WTC11 (cell line): ENCODE measurements at regions not wholly inside any gene's neighbourhood (a gene's known extent, or its start where the extent isn't known, plus 50 kb on each side); places are given as distances from the start of the nearest gene placed in this dataset.

Source experiments
- ATAC-seq: fragments of 200-7000 bp; cut with Tn5 transposase; 2 replicates; pipeline ENCODE4 v1.10.0; 2021; ENCODE audit warnings: mild to moderate bottlenecking, moderate library complexity
- CTCF ChIA-PET: fragments of 300-600 bp; sonication (Branson Sonifier 250); formaldehyde crosslinking; loops from one replicate; lab custom pipeline; 2021; ENCODE audit warnings: antibody characterized with exemption; lab: Charles Lee
- POLR2A ChIA-PET: fragments of 350-600 bp; sonication (Branson Sonifier 250); formaldehyde crosslinking; loops from one replicate; lab custom pipeline; 2021; ENCODE audit warnings: antibody characterized with exemption; lab: Charles Lee
- DNase-seq: peaks from one replicate; pipeline ENCODE4 v3.0.0; 2021; ENCODE audit warnings: low spot score
- H3K27ac Mint-ChIP-seq: 2 replicates; pipeline ENCODE4 v1.8.0; 2021; ENCODE audit warnings: mixed read lengths
- H3K27me3 Mint-ChIP-seq: 2 replicates; pipeline ENCODE4 v1.8.0; 2021; ENCODE audit warnings: low read depth, mild to moderate bottlenecking, moderate library complexity, mixed read lengths
- H3K36me3 Mint-ChIP-seq: 2 replicates; pipeline ENCODE4 v1.8.0; 2021; ENCODE audit warnings: mixed read lengths
- H3K4me1 Mint-ChIP-seq: 2 replicates; pipeline ENCODE4 v1.8.0; 2022; ENCODE audit warnings: mixed read lengths
- H3K4me3 Mint-ChIP-seq: 2 replicates; pipeline ENCODE4 v1.8.0; 2021; ENCODE audit warnings: mild to moderate bottlenecking, moderate library complexity, mixed read lengths
- H3K9me3 Mint-ChIP-seq: 2 replicates; pipeline ENCODE4 v1.8.0; 2021; ENCODE audit warnings: mixed read lengths
- AFF4 ChIP-seq: sonication (generic); formaldehyde crosslinking; IDR thresholded peaks from 2 replicates; pipeline ENCODE4 v1.8.1; 2023; ENCODE audit warnings: mild to moderate bottlenecking, missing genetic modification reagents, borderline replicate concordance
- ATF1 ChIP-seq: sonication (generic); formaldehyde crosslinking; IDR thresholded peaks from 2 replicates; pipeline ENCODE4 v1.8.1; 2023; ENCODE audit warnings: mild to moderate bottlenecking, moderate library complexity, missing genetic modification reagents
- ATF6 ChIP-seq: sonication (generic); formaldehyde crosslinking; IDR thresholded peaks from 2 replicates; pipeline ENCODE4 v1.8.1; 2023; ENCODE audit warnings: mild to moderate bottlenecking, missing genetic modification reagents
- CBFB ChIP-seq: sonication (generic); formaldehyde crosslinking; IDR thresholded peaks from 2 replicates; pipeline ENCODE4 v1.8.1; 2022; ENCODE audit warnings: mild to moderate bottlenecking, low read depth, missing genetic modification reagents
- E2F1 ChIP-seq: sonication (generic); formaldehyde crosslinking; IDR thresholded peaks from 2 replicates; pipeline ENCODE4 v1.8.0; 2022; ENCODE audit warnings: mild to moderate bottlenecking, missing genetic modification reagents
- ETV6 ChIP-seq: sonication (generic); formaldehyde crosslinking; IDR thresholded peaks from 2 replicates; pipeline ENCODE4 v1.8.1; 2022; ENCODE audit warnings: mild to moderate bottlenecking, missing genetic modification reagents
- FOXP4 ChIP-seq: sonication (generic); formaldehyde crosslinking; IDR thresholded peaks from 2 replicates; pipeline ENCODE4 v1.8.0; 2022; ENCODE audit warnings: mild to moderate bottlenecking, missing genetic modification reagents
- NFYB ChIP-seq: sonication (generic); formaldehyde crosslinking; conservative IDR thresholded peaks from 2 replicates; pipeline ENCODE4 v1.8.0; 2022; ENCODE audit warnings: low read depth, missing genetic modification reagents
- NR2C2 ChIP-seq: sonication (generic); formaldehyde crosslinking; IDR thresholded peaks from 2 replicates; pipeline ENCODE4 v1.8.0; 2022; ENCODE audit warnings: mild to moderate bottlenecking, missing genetic modification reagents
- RORB ChIP-seq: fragments of 250-450 bp; sonication (Bioruptor Pico); IDR thresholded peaks from 2 replicates; pipeline ENCODE4 v1.9.0; 2021; ENCODE audit warnings: mild to moderate bottlenecking
- SMAD4 ChIP-seq: sonication (generic); formaldehyde crosslinking; IDR thresholded peaks from 2 replicates; pipeline ENCODE4 v1.8.0; 2022; ENCODE audit warnings: mild to moderate bottlenecking, missing genetic modification reagents
- TP53 ChIP-seq: sonication (generic); formaldehyde crosslinking; IDR thresholded peaks from 2 replicates; pipeline ENCODE4 v1.8.1; 2023; ENCODE audit warnings: mild to moderate bottlenecking, missing genetic modification reagents
- ZNF281 ChIP-seq: sonication (generic); formaldehyde crosslinking; IDR thresholded peaks from 2 replicates; pipeline ENCODE4 v1.8.0; 2023; ENCODE audit warnings: mild to moderate bottlenecking, missing genetic modification reagents
- ZNF532 ChIP-seq: fragments of 250-450 bp; sonication (Bioruptor Pico); IDR thresholded peaks from 2 replicates; pipeline ENCODE4 v1.9.0; 2021; ENCODE audit warnings: mild to moderate bottlenecking, borderline replicate concordance

GRCh38 chr9:87795178-87795577 lies 69.3 kb downstream of the CTSL start:
- Mint-ChIP-seq H3K9me3 (no peaks in the 10 kb centered on the region), H3K4me1 (no peaks in the 10 kb centered on the region), H3K27ac (no peak overlapping the region), H3K36me3 (no peaks in the 10 kb centered on the region), H3K27me3 (peaks cover 7% of the 10 kb centered on the region), H3K4me3 (no peak overlapping the region)
- no peak for TF ChIP-seq ZNF532 (CRISPR knock-in tag)
- no peak for TF ChIP-seq FOXP4 (CRISPR knock-in tag)
- no peak for DNase-seq
- ChIA-PET CTCF (no interaction called here), POLR2A (no interaction called here)
- no peak for ATAC-seq

GRCh38 chr9:87796196-87796595 lies 70.3 kb downstream of the CTSL start:
- ChIA-PET POLR2A (no interaction called here), CTCF (interaction anchor here (0.6 kb wide), 1 partner anchor 112 kb away, joined by 3 read pairs; no protein-coding TSS in a partner anchor)
- H3K4me3 Mint-ChIP-seq: no peak overlapping the region
- no peaks in the 10 kb centered on the region for H3K36me3 Mint-ChIP-seq
- TF ChIP-seq NFYB (CRISPR knock-in tag) (no peak), RORB (CRISPR knock-in tag) (no peak), CBFB (CRISPR knock-in tag) (no peak), E2F1 (CRISPR knock-in tag) (no peak), ETV6 (CRISPR knock-in tag) (no peak), ZNF281 (no peak), AFF4 (CRISPR knock-in tag) (no peak), ATF6 (CRISPR knock-in tag) (no peak), NR2C2 (CRISPR knock-in tag) (no peak), ATF1 (no peak), TP53 (no peak), SMAD4 (CRISPR knock-in tag) (no peak)
- ATAC-seq (no peak), DNase-seq (no peak)
- no peak overlapping the region for H3K27ac Mint-ChIP-seq
- no peaks in the 10 kb centered on the region for H3K9me3 Mint-ChIP-seq
- H3K4me1 Mint-ChIP-seq: no peaks in the 10 kb centered on the region
- H3K27me3 Mint-ChIP-seq: peaks cover 7% of the 10 kb centered on the region
